ENCODE measurements at regions not wholly inside any gene's neighbourhood (a gene's known extent, or its start where the extent isn't known, plus 50 kb on each side); places are given as distances from the start of the nearest gene placed in this dataset.

DNA sequence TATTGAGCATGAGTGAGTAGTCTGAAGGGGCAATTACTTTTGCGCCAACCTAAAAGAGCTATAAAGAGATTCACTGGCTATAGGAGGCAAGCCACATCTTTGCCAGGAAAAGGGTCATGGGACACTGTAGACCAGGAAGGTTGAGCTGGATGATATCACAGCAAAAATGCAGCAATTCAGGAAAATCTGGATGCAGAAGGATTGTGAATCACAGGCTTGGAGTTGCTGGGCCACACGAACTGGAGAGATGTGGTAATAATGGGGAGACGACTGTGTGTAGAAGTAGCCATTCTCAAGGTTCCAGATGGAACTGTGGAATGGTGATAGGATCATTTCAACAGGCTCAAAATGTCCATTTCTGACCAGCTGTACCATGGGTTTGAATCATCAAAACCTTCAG is 151.4 kb upstream of the DAAM1 start:
- TF ChIP-seq POLR2AphosphoS5 (IDR thresholded peaks at IDR 0.05; ENCODE audit: low read depth, low read length) (no peak), TAF1 (IDR thresholded peaks at IDR 0.05; ENCODE audit: low read depth, low read length) (no peak), CTCF (IDR thresholded peaks at IDR 0.05; ENCODE audit: control extremely low read depth in 1 of 3, insufficient read depth in 1 of 3, low read depth in 1 of 3, low read length in 3 of 3) (no peak), SIN3A (conservative IDR thresholded peaks at IDR 0.05 in 1 of 2, IDR thresholded peaks at IDR 0.05 in 1 of 2; ENCODE audit: low read depth in 1 of 2, low read length in 2 of 2) (no peak), JUN (IDR thresholded peaks at IDR 0.05; ENCODE audit: low read depth, low read length) (no peak), CREB1 (IDR thresholded peaks at IDR 0.05) (no peak), GABPA (IDR thresholded peaks at IDR 0.05; ENCODE audit: borderline replicate concordance, insufficient read depth, low read length) (no peak), YY1 (IDR thresholded peaks at IDR 0.05; ENCODE audit: low read depth, low read length) (no peak)
- TF ChIP-seq, protein P1, sequence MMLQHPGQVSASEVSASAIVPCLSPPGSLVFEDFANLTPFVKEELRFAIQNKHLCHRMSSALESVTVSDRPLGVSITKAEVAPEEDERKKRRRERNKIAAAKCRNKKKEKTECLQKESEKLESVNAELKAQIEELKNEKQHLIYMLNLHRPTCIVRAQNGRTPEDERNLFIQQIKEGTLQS (IDR thresholded peaks at IDR 0.05; ENCODE audit: insufficient read depth, low read depth, low read length) = no peak
